Ovary (tissue), 3 donors: ENCODE measurements at regions not wholly inside any gene's neighbourhood (a gene's known extent, or its start where the extent isn't known, plus 50 kb on each side); places are given as distances from the start of the nearest gene placed in this dataset.

Experiments
- EP300 ChIP-seq: sonication (generic); formaldehyde crosslinking; IDR thresholded peaks from one replicate; pipeline ENCODE4 v1.6.1; 2017; ENCODE audit warnings: antibody characterized with exemption
- POLR2A ChIP-seq: fragments of 450-650 bp; IDR thresholded peaks from one replicate; pipeline ENCODE4 v1.6.1; 2017; ENCODE audit warnings: antibody characterized with exemption, mild to moderate bottlenecking, moderate library complexity
- TF ChIP-seq, protein P1 (sequence below), 3 donors: fragments of 450-650 bp in 2 of 3; fragments of 200-600 bp in 1 of 3; IDR thresholded peaks; one replicate each; pipeline versions ENCODE4 v1.5.1 to v1.8.0; 2016 to 2022; ENCODE audit warnings: antibody characterized with exemption in 3 of 3, mild to moderate bottlenecking in 1 of 3
- donor health status: DM: no; HTN: no; CAD: no.

DNA sequence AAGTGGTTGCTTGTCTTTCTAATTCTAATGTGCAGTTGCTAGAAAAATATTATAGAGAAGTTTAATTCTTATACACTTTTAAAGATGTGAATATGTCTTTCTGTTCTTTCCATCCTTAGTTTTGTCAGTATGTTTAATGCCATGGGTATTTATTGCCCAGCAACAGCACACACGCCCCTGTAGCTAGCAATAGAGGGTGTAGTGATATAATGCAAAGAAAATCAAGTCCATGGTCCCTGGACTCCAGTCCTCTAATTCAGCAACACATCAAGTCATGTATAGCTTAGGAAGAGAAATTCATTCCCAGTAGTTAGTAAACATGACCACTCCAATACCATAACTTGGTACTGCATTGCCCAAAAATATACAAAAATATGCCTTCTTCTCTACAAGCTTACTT, 292.4 kb upstream of the NR2F2 start:
- TF ChIP-seq POLR2A (no peak), EP300 (no peak)
- TF ChIP-seq, protein P1, sequence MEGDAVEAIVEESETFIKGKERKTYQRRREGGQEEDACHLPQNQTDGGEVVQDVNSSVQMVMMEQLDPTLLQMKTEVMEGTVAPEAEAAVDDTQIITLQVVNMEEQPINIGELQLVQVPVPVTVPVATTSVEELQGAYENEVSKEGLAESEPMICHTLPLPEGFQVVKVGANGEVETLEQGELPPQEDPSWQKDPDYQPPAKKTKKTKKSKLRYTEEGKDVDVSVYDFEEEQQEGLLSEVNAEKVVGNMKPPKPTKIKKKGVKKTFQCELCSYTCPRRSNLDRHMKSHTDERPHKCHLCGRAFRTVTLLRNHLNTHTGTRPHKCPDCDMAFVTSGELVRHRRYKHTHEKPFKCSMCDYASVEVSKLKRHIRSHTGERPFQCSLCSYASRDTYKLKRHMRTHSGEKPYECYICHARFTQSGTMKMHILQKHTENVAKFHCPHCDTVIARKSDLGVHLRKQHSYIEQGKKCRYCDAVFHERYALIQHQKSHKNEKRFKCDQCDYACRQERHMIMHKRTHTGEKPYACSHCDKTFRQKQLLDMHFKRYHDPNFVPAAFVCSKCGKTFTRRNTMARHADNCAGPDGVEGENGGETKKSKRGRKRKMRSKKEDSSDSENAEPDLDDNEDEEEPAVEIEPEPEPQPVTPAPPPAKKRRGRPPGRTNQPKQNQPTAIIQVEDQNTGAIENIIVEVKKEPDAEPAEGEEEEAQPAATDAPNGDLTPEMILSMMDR (IDR thresholded peaks at IDR 0.05) = no peak
